IMR-90 (cell line): ENCODE measurements at regions not wholly inside any gene's neighbourhood (a gene's known extent, or its start where the extent isn't known, plus 50 kb on each side); places are given as distances from the start of the nearest gene placed in this dataset.
"Not testable (repeated sequence)": the region's sequence is repeated elsewhere in the genome, so short reads cannot be mapped to it uniquely, and the experiment has no call there.

Experiments used
- ATAC-seq: fragments of 200-7000 bp; cut with Tn5 transposase; 2 replicates; pipeline ENCODE4 v1.9.1; 2020; ENCODE audit warnings: low read depth, mild to moderate bottlenecking, moderate library complexity
- BruUV-seq: library from RNA; stranded (reverse); fragments of 400-500 nt; replicated peaks from 2 replicates; lab custom pipeline; 2021; lab: Mats Ljungman, UMichigan
- CTCF ChIA-PET: fragments of 300-600 bp; formaldehyde crosslinking; extraction: SDS; loops from one replicate; lab custom pipeline; 2021; ENCODE audit warnings: antibody characterized with exemption; lab: Yijun Ruan, JAX
- POLR2A ChIA-PET: fragments of 300-600 bp; sonication (Branson Sonifier 250); formaldehyde crosslinking; loops from one replicate; lab custom pipeline; 2022; ENCODE audit warnings: antibody characterized with exemption; ENCODE audit not compliant: unreplicated experiment; lab: Charles Lee
- DNase-seq: peaks from one replicate; pipeline ENCODE4 v3.0.0; 2013
- H2AFZ ChIP-seq: replicated peaks from 2 replicates; pipeline ENCODE3; 2013; ENCODE audit warnings: low read length, mild to moderate bottlenecking; ENCODE audit not compliant: poor library complexity
- H2AK5ac ChIP-seq: 2 replicates; pipeline ENCODE4 v1.6.1; 2013; ENCODE audit warnings: low read depth, low read length, inconsistent platforms
- H2AK9ac ChIP-seq: replicated peaks from 2 replicates; pipeline ENCODE3; 2013; ENCODE audit warnings: mild to moderate bottlenecking, low read depth, low read length, moderate library complexity; ENCODE audit not compliant: poor library complexity
- H2BK120ac ChIP-seq: 2 replicates; pipeline ENCODE4 v1.6.1; 2013; ENCODE audit warnings: low read depth, low read length, inconsistent platforms
- H2BK15ac ChIP-seq: 3 replicates; pipeline ENCODE4 v1.6.1; 2013; ENCODE audit warnings: low read depth, low read length, inconsistent platforms
- H2BK20ac ChIP-seq: 2 replicates; pipeline ENCODE4 v1.6.1; 2013; ENCODE audit warnings: low read depth, mild to moderate bottlenecking, inconsistent platforms, low read length, moderate library complexity
- H2BK5ac ChIP-seq: 2 replicates; pipeline ENCODE4 v1.6.1; 2013; ENCODE audit warnings: mild to moderate bottlenecking, low read depth, low read length, inconsistent platforms; ENCODE audit not compliant: poor library complexity, severe bottlenecking
- H3K14ac ChIP-seq: replicated peaks from 2 replicates; pipeline ENCODE4 v1.6.1; 2013; ENCODE audit warnings: low read depth, low read length, inconsistent platforms
- H3K18ac ChIP-seq: 2 replicates; pipeline ENCODE4 v1.6.1; 2013; ENCODE audit warnings: low read depth, low read length, control low read depth
- H3K23ac ChIP-seq: 2 replicates; pipeline ENCODE4 v1.6.1; 2013; ENCODE audit warnings: low read depth, low read length, inconsistent platforms
- H3K27ac ChIP-seq: 2 replicates; pipeline ENCODE4 v1.5.1; 2013; ENCODE audit warnings: mild to moderate bottlenecking, control low read depth, low read length; ENCODE audit not compliant: insufficient read depth
- H3K27me3 ChIP-seq: 2 replicates; pipeline ENCODE4 v1.6.1; 2013; ENCODE audit warnings: low read length; ENCODE audit not compliant: control insufficient read depth, insufficient read depth
- H3K36me3 ChIP-seq: 2 replicates; pipeline ENCODE4 v1.6.1; 2013; ENCODE audit warnings: low read length, mixed read lengths; ENCODE audit not compliant: control insufficient read depth, insufficient read depth
- H3K4ac ChIP-seq: 2 replicates; pipeline ENCODE4 v1.6.1; 2013; ENCODE audit warnings: low read depth, low read length, inconsistent platforms
- H3K4me1 ChIP-seq: 2 replicates; pipeline ENCODE4 v1.6.1; 2013; ENCODE audit warnings: low read length, mixed read lengths; ENCODE audit not compliant: control insufficient read depth, insufficient read depth
- H3K4me2 ChIP-seq: 2 replicates; pipeline ENCODE4 v1.6.1; 2013; ENCODE audit warnings: low read depth, mild to moderate bottlenecking, control low read depth, low read length, moderate library complexity
- H3K4me3 ChIP-seq: 2 replicates; pipeline ENCODE4 v1.5.1; 2013; ENCODE audit warnings: low read depth, mild to moderate bottlenecking, control low read depth, low read length, moderate library complexity; ENCODE audit not compliant: insufficient read depth
- H3K56ac ChIP-seq: 2 replicates; pipeline ENCODE4 v1.6.1; 2013; ENCODE audit warnings: low read length, inconsistent platforms; ENCODE audit not compliant: insufficient read depth; ENCODE audit errors: extremely low read depth
- H3K79me1 ChIP-seq, 2 experiments: 2 replicates each; pipeline ENCODE4 v1.6.1; 2013; ENCODE audit warnings: low read length in 2 of 2, inconsistent platforms in 1 of 2, low read depth in 1 of 2
- H3K9ac ChIP-seq: 2 replicates; pipeline ENCODE4 v1.6.1; 2013; ENCODE audit warnings: low read depth, low read length, control low read depth
- H3K9me1 ChIP-seq: 2 replicates; pipeline ENCODE4 v1.6.1; 2013; ENCODE audit warnings: low read length, inconsistent platforms; ENCODE audit not compliant: insufficient read depth
- H3K9me3 ChIP-seq: 2 replicates; pipeline ENCODE4 v1.6.1; 2013; ENCODE audit warnings: low read length; ENCODE audit not compliant: control insufficient read depth, insufficient read depth
- H4K20me1 ChIP-seq: 2 replicates; pipeline ENCODE4 v1.6.1; 2013; ENCODE audit warnings: low read length, inconsistent platforms; ENCODE audit not compliant: insufficient read depth
- H4K5ac ChIP-seq: 2 replicates; pipeline ENCODE4 v1.6.1; 2013; ENCODE audit warnings: mild to moderate bottlenecking, low read depth, low read length, control low read depth
- H4K8ac ChIP-seq, 2 experiments: 2 replicates each; pipeline ENCODE4 v1.6.1; 2013; ENCODE audit warnings: low read depth in 2 of 2, low read length in 2 of 2, control low read depth in 1 of 2, inconsistent platforms in 1 of 2
- H4K91ac ChIP-seq: 2 replicates; pipeline ENCODE4 v1.6.1; 2013; ENCODE audit warnings: low read depth, low read length, inconsistent platforms; ENCODE audit not compliant: insufficient read depth
- BHLHE40 ChIP-seq: fragments of 150-350 bp; IDR thresholded peaks from 2 replicates; pipeline ENCODE4 v1.6.1; 2016; ENCODE audit warnings: mild to moderate bottlenecking, low read depth, low read length
- CHD1 ChIP-seq: IDR thresholded peaks from 2 replicates; pipeline ENCODE4 v1.6.1; 2012; ENCODE audit warnings: low read depth, low read length, improper control_type of control experiment
- MAZ ChIP-seq: IDR thresholded peaks from 2 replicates; pipeline ENCODE4 v1.6.1; 2012; ENCODE audit warnings: low read depth, mild to moderate bottlenecking, low read length, improper control_type of control experiment, moderate library complexity, borderline replicate concordance
- MXI1 ChIP-seq: IDR thresholded peaks from 2 replicates; pipeline ENCODE4 v1.6.1; 2012; ENCODE audit warnings: low read depth, mild to moderate bottlenecking, low read length, moderate library complexity, borderline replicate concordance
- POLR2A ChIP-seq: IDR thresholded peaks from 2 replicates; pipeline ENCODE4 v1.6.1; 2012; ENCODE audit warnings: mild to moderate bottlenecking, low read depth, low read length
- RAD21 ChIP-seq: IDR thresholded peaks from 2 replicates; pipeline ENCODE4 v1.6.1; 2012; ENCODE audit warnings: low read length, improper control_type of control experiment
- RFX5 ChIP-seq: IDR thresholded peaks from 2 replicates; pipeline ENCODE4 v1.8.0; 2012; ENCODE audit warnings: low read depth, mild to moderate bottlenecking, low read length, moderate library complexity
- SMC3 ChIP-seq: fragments of 150-350 bp; IDR thresholded peaks from 2 replicates; pipeline ENCODE4 v1.6.1; 2016; ENCODE audit warnings: low read depth, mild to moderate bottlenecking, antibody characterized with exemption, low read length, moderate library complexity
- USF2 ChIP-seq: fragments of 150-350 bp; IDR thresholded peaks from 2 replicates; pipeline ENCODE4 v1.6.1; 2017; ENCODE audit warnings: mild to moderate bottlenecking, antibody characterized with exemption, low read length, low read depth
- WGBS, 2 experiments: methylation state at CpG; one replicate each; pipeline versions ENCODE4 v1.1.5 to v1.1.7; 2013; ENCODE audit warnings: missing lambda C conversion rate in 2 of 2; ENCODE audit not compliant: insufficient read length in 1 of 2; ENCODE audit errors: extremely low coverage in 2 of 2; 5-methylcytosine and 5-hydroxymethylcytosine counted together
- dilution Hi-C: fragments of 300-500 bp; cut with HindIII; formaldehyde crosslinking; loops from one replicate; pipeline ENCODE4 v1.14.3; 2018; ENCODE audit warnings: low sequenced_read_pairs; ENCODE audit not compliant: unreplicated experiment
- in situ Hi-C: fragments of 300-500 bp; cut with MboI; formaldehyde crosslinking; loops from 3 replicates; pipeline ENCODE4 v1.14.3; 2019; ENCODE audit warnings: low sequenced_read_pairs, inconsistent platforms, mixed read lengths
- intact Hi-C: fragments of 100-400 bp; cut with micrococcal nuclease; formaldehyde crosslinking; loops from 2 replicates; pipeline ENCODE4 v1.10.0; 2022

- Histone ChIP-seq H3K9me3 (no peaks in the 10 kb centered on the region), H3K4me1 (no peaks in the 10 kb centered on the region), H3K9ac (no peak overlapping the region), H3K56ac (no peak overlapping the region), H3K27ac (no peak overlapping the region), H2AK9ac (no peak overlapping the region), H4K20me1 (no peaks in the 10 kb centered on the region), H2AFZ (no peak overlapping the region), H2BK20ac (no peak overlapping the region), H4K5ac (no peak overlapping the region), H3K36me3 (no peaks in the 10 kb centered on the region), H3K79me1 (no peaks in the 10 kb centered on the region), H3K18ac (no peak overlapping the region), H3K4me2 (no peak overlapping the region), H3K14ac (no peak overlapping the region), H3K4ac (no peak overlapping the region), H3K27me3 (no peaks in the 10 kb centered on the region), H3K4me3 (no peak overlapping the region), H2BK5ac (no peak overlapping the region), H2BK15ac (no peak overlapping the region), H4K91ac (no peak overlapping the region), H4K8ac (no peak overlapping the region), H3K9me1 (no peaks in the 10 kb centered on the region), H3K23ac (no peak overlapping the region), H2AK5ac (no peak overlapping the region), H2BK120ac (no peak overlapping the region)
- in situ Hi-C loops (no loop called here), dilution Hi-C loops (no loop called here), intact Hi-C loops (no loop called here)
- no CpG with 5 or more reads among the region's 2 CpGs for WGBS, 2 experiments
- TF ChIP-seq RAD21 (no peak), SMC3 (no peak), MXI1 (no peak), POLR2A (no peak), RFX5 (no peak), BHLHE40 (no peak), MAZ (no peak), USF2 (no peak), CHD1 (no peak)
- BruUV-seq, result no TSS peak
- no peak for ATAC-seq
- ChIA-PET CTCF (interaction anchor here (0.6 kb wide), 1 partner anchor 710 kb away, joined by 4 read pairs; no protein-coding TSS in a partner anchor), POLR2A (no interaction called here)
- DNase-seq, result no peak
Observed at GRCh38 chr6:80860107-80860506, 753.6 kb downstream of the BCKDHB start.

GRCh38 chr6:80847973-80848372 is 741.5 kb downstream of the BCKDHB start:
- intact Hi-C loops, H2AFZ ChIP-seq, dilution Hi-C loops, H3K27ac ChIP-seq, H4K5ac ChIP-seq, H4K8ac ChIP-seq, H2BK15ac ChIP-seq, H3K36me3 ChIP-seq, ATAC-seq, H3K4me3 ChIP-seq, H3K14ac ChIP-seq, H3K9me3 ChIP-seq, H2AK5ac ChIP-seq, H3K9me1 ChIP-seq, H3K4ac ChIP-seq, H3K9ac ChIP-seq, H4K20me1 ChIP-seq, H4K91ac ChIP-seq, H3K23ac ChIP-seq, CTCF ChIA-PET, DNase-seq, H3K56ac ChIP-seq, H3K18ac ChIP-seq, H2BK20ac ChIP-seq, in situ Hi-C loops, H2BK120ac ChIP-seq, H3K4me1 ChIP-seq, H3K79me1 ChIP-seq, POLR2A ChIA-PET, H2AK9ac ChIP-seq, H3K27me3 ChIP-seq, H2BK5ac ChIP-seq, H3K4me2 ChIP-seq, BruUV-seq: not testable (repeated sequence)
- WGBS, 2 experiments, result no CpG with 5 or more reads among the region's 12 CpGs
